Testis (tissue), 2 donors: ENCODE measurements at regions not wholly inside any gene's neighbourhood (a gene's known extent, or its start where the extent isn't known, plus 50 kb on each side); places are given as distances from the start of the nearest gene placed in this dataset.

Source experiments
- DNase-seq: peaks from one replicate; pipeline ENCODE4 v3.0.0-alpha.2; 2019
- H3K27ac ChIP-seq, 2 donors: fragments of 200-600 bp; sonication (generic); one replicate each; pipeline ENCODE4 v1.5.1; 2019
- H3K27me3 ChIP-seq: fragments of 200-600 bp; sonication (generic); one replicate; pipeline ENCODE4 v1.5.1; 2019
- H3K36me3 ChIP-seq: fragments of 200-600 bp; sonication (generic); one replicate; pipeline ENCODE4 v1.5.1; 2017; ENCODE audit warnings: low read depth; ENCODE audit errors: missing control alignments
- H3K4me1 ChIP-seq: fragments of 200-600 bp; sonication (generic); one replicate; pipeline ENCODE4 v1.5.1; 2019
- H3K4me3 ChIP-seq, 2 donors: fragments of 200-600 bp; sonication (generic); one replicate each; pipeline ENCODE4 v1.5.1; 2017 to 2019
- H3K9me3 ChIP-seq: fragments of 200-600 bp; sonication (generic); one replicate; pipeline ENCODE4 v1.5.1; 2017
- CTCF ChIP-seq, 3 experiments: fragments of 450-650 bp in 2 of 3; fragments of 200-600 bp in 1 of 3; sonication (generic) in 1 of 3; IDR thresholded peaks; one replicate each; pipeline ENCODE4 v1.5.1; 2016 to 2019; ENCODE audit warnings: antibody characterized with exemption in 3 of 3, mild to moderate bottlenecking in 2 of 3, moderate library complexity in 1 of 3
- POLR2A ChIP-seq: fragments of 450-650 bp; IDR thresholded peaks from one replicate; pipeline ENCODE4 v1.6.1; 2017; ENCODE audit warnings: antibody characterized with exemption, mild to moderate bottlenecking, moderate library complexity
- WGBS, 2 donors: methylation state at CpG; one replicate each; pipeline ENCODE4 v1.1.5; 2018; 5-methylcytosine and 5-hydroxymethylcytosine counted together
- intact Hi-C: fragments of 100-400 bp; cut with DNase I; formaldehyde crosslinking; loops from one replicate; pipeline ENCODE4 v1.15.1; 2023; ENCODE audit warnings: low total_unique reads

- WGBS, 2 donors: 82 to 96% methylated on average over 2 of the region's 2 CpGs
- DNase-seq: no peak
- intact Hi-C loops: no loop called here
- no peak for TF ChIP-seq POLR2A
- no peak for TF ChIP-seq CTCF (IDR thresholded peaks at IDR 0.05)
- H3K27me3 ChIP-seq: no peaks in the 10 kb centered on the region
- H3K4me1 ChIP-seq: no peaks in the 10 kb centered on the region
- H3K36me3 ChIP-seq: no peaks in the 10 kb centered on the region
- H3K4me3 ChIP-seq: no peak overlapping the region
- H3K27ac ChIP-seq: no peak overlapping the region
- no peaks in the 10 kb centered on the region for H3K9me3 ChIP-seq
Measured at GRCh38 chr7:136144182-136144581, 167.0 kb upstream of the MTPN start.

- TF ChIP-seq CTCF (IDR thresholded peaks at IDR 0.05): no peak
- TF ChIP-seq POLR2A: no peak
- intact Hi-C loops: no loop called here
- Histone ChIP-seq H3K36me3 (no peaks in the 10 kb centered on the region), H3K4me1 (no peaks in the 10 kb centered on the region), H3K4me3 (no peak overlapping the region), H3K9me3 (no peaks in the 10 kb centered on the region), H3K27ac (no peak overlapping the region), H3K27me3 (no peaks in the 10 kb centered on the region)
- no peak for DNase-seq
Measured at GRCh38 chr7:136143271-136143670, 166.1 kb upstream of the MTPN start.

GRCh38 chr7:136142583-136142982 lies 165.4 kb upstream of the MTPN start:
- Histone ChIP-seq H3K36me3 (no peaks in the 10 kb centered on the region), H3K27me3 (no peaks in the 10 kb centered on the region), H3K9me3 (no peaks in the 10 kb centered on the region), H3K4me1 (no peaks in the 10 kb centered on the region), H3K4me3 (no peak overlapping the region), H3K27ac (no peak overlapping the region)
- no peak for DNase-seq
- WGBS, 2 donors: 95 to 97% methylated on average over 2 of the region's 2 CpGs
- intact Hi-C loops: no loop called here
- TF ChIP-seq POLR2A (no peak), CTCF (IDR thresholded peaks at IDR 0.05) (no peak)

- WGBS, 2 donors: 95 to 96% methylated on average over 3 of the region's 3 CpGs
- no peak for DNase-seq
- Histone ChIP-seq H3K9me3 (no peaks in the 10 kb centered on the region), H3K4me3 (no peak overlapping the region), H3K4me1 (no peaks in the 10 kb centered on the region), H3K36me3 (no peaks in the 10 kb centered on the region), H3K27me3 (no peaks in the 10 kb centered on the region), H3K27ac (no peak overlapping the region)
- intact Hi-C loops: no loop called here
- TF ChIP-seq CTCF (IDR thresholded peaks at IDR 0.05) (no peak), POLR2A (no peak)
Measured at GRCh38 chr7:136140469-136140868, 163.3 kb upstream of the MTPN start.

GRCh38 chr7:136139417-136139816 lies 162.3 kb upstream of the MTPN start:
- no peaks in the 10 kb centered on the region for H3K36me3 ChIP-seq
- intact Hi-C loops: no loop called here
- no peak overlapping the region for H3K27ac ChIP-seq
- H3K4me3 ChIP-seq: no peak overlapping the region
- H3K9me3 ChIP-seq: no peaks in the 10 kb centered on the region
- WGBS, 2 donors: 83 to 88% methylated on average over 6 of the region's 6 CpGs
- no peaks in the 10 kb centered on the region for H3K27me3 ChIP-seq
- H3K4me1 ChIP-seq: peaks cover 3% of the 10 kb centered on the region
- no peak for TF ChIP-seq POLR2A
- TF ChIP-seq CTCF (IDR thresholded peaks at IDR 0.05): no peak
- DNase-seq: no peak
